A673 (cell line): ENCODE measurements at regions not wholly inside any gene's neighbourhood (a gene's known extent, or its start where the extent isn't known, plus 50 kb on each side); places are given as distances from the start of the nearest gene placed in this dataset.

Source experiments
- EZH2 ChIP-seq: fragments of 200-600 bp; sonication (generic); IDR thresholded peaks from 2 replicates; pipeline ENCODE4 v1.6.1; 2017; ENCODE audit warnings: borderline replicate concordance, low read depth, mild to moderate bottlenecking, mixed read lengths, antibody characterized with exemption, low read length; ENCODE audit not compliant: poor library complexity, severe bottlenecking
- TF ChIP-seq, protein P1 (sequence below): fragments of 300-800, 200-600 bp; sonication (generic); conservative IDR thresholded peaks from 2 replicates; pipeline ENCODE4 v1.5.1; 2017; ENCODE audit warnings: low read depth, mild to moderate bottlenecking, antibody characterized with exemption, low read length, moderate library complexity, mixed read lengths

- TF ChIP-seq, protein P1, sequence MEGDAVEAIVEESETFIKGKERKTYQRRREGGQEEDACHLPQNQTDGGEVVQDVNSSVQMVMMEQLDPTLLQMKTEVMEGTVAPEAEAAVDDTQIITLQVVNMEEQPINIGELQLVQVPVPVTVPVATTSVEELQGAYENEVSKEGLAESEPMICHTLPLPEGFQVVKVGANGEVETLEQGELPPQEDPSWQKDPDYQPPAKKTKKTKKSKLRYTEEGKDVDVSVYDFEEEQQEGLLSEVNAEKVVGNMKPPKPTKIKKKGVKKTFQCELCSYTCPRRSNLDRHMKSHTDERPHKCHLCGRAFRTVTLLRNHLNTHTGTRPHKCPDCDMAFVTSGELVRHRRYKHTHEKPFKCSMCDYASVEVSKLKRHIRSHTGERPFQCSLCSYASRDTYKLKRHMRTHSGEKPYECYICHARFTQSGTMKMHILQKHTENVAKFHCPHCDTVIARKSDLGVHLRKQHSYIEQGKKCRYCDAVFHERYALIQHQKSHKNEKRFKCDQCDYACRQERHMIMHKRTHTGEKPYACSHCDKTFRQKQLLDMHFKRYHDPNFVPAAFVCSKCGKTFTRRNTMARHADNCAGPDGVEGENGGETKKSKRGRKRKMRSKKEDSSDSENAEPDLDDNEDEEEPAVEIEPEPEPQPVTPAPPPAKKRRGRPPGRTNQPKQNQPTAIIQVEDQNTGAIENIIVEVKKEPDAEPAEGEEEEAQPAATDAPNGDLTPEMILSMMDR = no peak
- no peak for TF ChIP-seq EZH2
Observed at GRCh38 chr2:151067658-151068369, 193.8 kb downstream of the RBM43 start.
